WTC11 (cell line): ENCODE measurements at regions not wholly inside any gene's neighbourhood (a gene's known extent, or its start where the extent isn't known, plus 50 kb on each side); places are given as distances from the start of the nearest gene placed in this dataset.

Experiments used
- ATAC-seq: fragments of 200-7000 bp; cut with Tn5 transposase; 2 replicates; pipeline ENCODE4 v1.10.0; 2021; ENCODE audit warnings: mild to moderate bottlenecking, moderate library complexity
- CTCF ChIA-PET: fragments of 300-600 bp; sonication (Branson Sonifier 250); formaldehyde crosslinking; loops from one replicate; lab custom pipeline; 2021; ENCODE audit warnings: antibody characterized with exemption; lab: Charles Lee
- POLR2A ChIA-PET: fragments of 350-600 bp; sonication (Branson Sonifier 250); formaldehyde crosslinking; loops from one replicate; lab custom pipeline; 2021; ENCODE audit warnings: antibody characterized with exemption; lab: Charles Lee
- DNase-seq: peaks from one replicate; pipeline ENCODE4 v3.0.0; 2021; ENCODE audit warnings: low spot score
- H3K27ac Mint-ChIP-seq: 2 replicates; pipeline ENCODE4 v1.8.0; 2021; ENCODE audit warnings: mixed read lengths
- H3K27me3 Mint-ChIP-seq: 2 replicates; pipeline ENCODE4 v1.8.0; 2021; ENCODE audit warnings: low read depth, mild to moderate bottlenecking, moderate library complexity, mixed read lengths
- H3K36me3 Mint-ChIP-seq: 2 replicates; pipeline ENCODE4 v1.8.0; 2021; ENCODE audit warnings: mixed read lengths
- H3K4me1 Mint-ChIP-seq: 2 replicates; pipeline ENCODE4 v1.8.0; 2022; ENCODE audit warnings: mixed read lengths
- H3K4me3 Mint-ChIP-seq: 2 replicates; pipeline ENCODE4 v1.8.0; 2021; ENCODE audit warnings: mild to moderate bottlenecking, moderate library complexity, mixed read lengths
- H3K9me3 Mint-ChIP-seq: 2 replicates; pipeline ENCODE4 v1.8.0; 2021; ENCODE audit warnings: mixed read lengths
- ARID4B ChIP-seq: sonication (generic); formaldehyde crosslinking; IDR thresholded peaks from 2 replicates; pipeline ENCODE4 v1.8.0; 2023; ENCODE audit warnings: missing genetic modification reagents, mild to moderate bottlenecking, borderline replicate concordance
- ATF6 ChIP-seq: sonication (generic); formaldehyde crosslinking; IDR thresholded peaks from 2 replicates; pipeline ENCODE4 v1.8.1; 2023; ENCODE audit warnings: mild to moderate bottlenecking, missing genetic modification reagents
- ESRRA ChIP-seq: sonication (generic); formaldehyde crosslinking; IDR thresholded peaks from 2 replicates; pipeline ENCODE4 v1.8.1; 2022; ENCODE audit warnings: mild to moderate bottlenecking, missing genetic modification reagents, borderline replicate concordance
- FOXJ3 ChIP-seq: sonication (generic); formaldehyde crosslinking; IDR thresholded peaks from 2 replicates; pipeline ENCODE4 v1.9.0; 2021; ENCODE audit warnings: missing genetic modification reagents, mild to moderate bottlenecking, borderline replicate concordance
- GRHL2 ChIP-seq: fragments of 250-450 bp; sonication (Bioruptor Pico); IDR thresholded peaks from 2 replicates; pipeline ENCODE4 v1.8.0; 2022; ENCODE audit warnings: mild to moderate bottlenecking, moderate library complexity; ENCODE audit not compliant: insufficient replicate concordance, severe bottlenecking
- HMGA2 ChIP-seq: fragments of 250-450 bp; sonication (Bioruptor Pico); IDR thresholded peaks from 2 replicates; pipeline ENCODE4 v1.4.0; 2021; ENCODE audit warnings: mild to moderate bottlenecking, moderate library complexity
- HMGXB4 ChIP-seq: sonication (generic); formaldehyde crosslinking; IDR thresholded peaks from 2 replicates; pipeline ENCODE4 v1.8.1; 2023; ENCODE audit warnings: mild to moderate bottlenecking, moderate library complexity, missing genetic modification reagents
- MLX ChIP-seq: sonication (generic); formaldehyde crosslinking; IDR thresholded peaks from 2 replicates; pipeline ENCODE4 v1.8.1; 2023; ENCODE audit warnings: mild to moderate bottlenecking, missing genetic modification reagents, moderate library complexity
- MXD4 ChIP-seq: fragments of 250-450 bp; sonication (Bioruptor Pico); IDR thresholded peaks from 2 replicates; pipeline ENCODE4 v1.8.0; 2021; ENCODE audit warnings: mild to moderate bottlenecking, moderate library complexity, borderline replicate concordance
- NFATC4 ChIP-seq: fragments of 250-450 bp; sonication (Bioruptor Pico); IDR thresholded peaks from 2 replicates; pipeline ENCODE4 v1.9.0; 2021; ENCODE audit warnings: mild to moderate bottlenecking
- NFYB ChIP-seq: sonication (generic); formaldehyde crosslinking; conservative IDR thresholded peaks from 2 replicates; pipeline ENCODE4 v1.8.0; 2022; ENCODE audit warnings: low read depth, missing genetic modification reagents
- NR3C1 ChIP-seq: sonication (generic); formaldehyde crosslinking; conservative IDR thresholded peaks from 2 replicates; pipeline ENCODE4 v1.8.1; 2023; ENCODE audit warnings: low read depth, mild to moderate bottlenecking, missing genetic modification reagents
- PRRX2 ChIP-seq: fragments of 250-450 bp; sonication (Bioruptor Pico); IDR thresholded peaks from 2 replicates; pipeline ENCODE4 v1.8.0; 2021; ENCODE audit warnings: mild to moderate bottlenecking
- RELA ChIP-seq: sonication (generic); formaldehyde crosslinking; IDR thresholded peaks from 2 replicates; pipeline ENCODE4 v1.8.1; 2022; ENCODE audit warnings: missing genetic modification reagents, mild to moderate bottlenecking, borderline replicate concordance
- TCF7 ChIP-seq: sonication (generic); formaldehyde crosslinking; IDR thresholded peaks from 2 replicates; pipeline ENCODE4 v1.8.0; 2022; ENCODE audit warnings: mild to moderate bottlenecking, low read depth, missing genetic modification reagents, moderate library complexity
- TP53 ChIP-seq: sonication (generic); formaldehyde crosslinking; IDR thresholded peaks from 2 replicates; pipeline ENCODE4 v1.8.1; 2023; ENCODE audit warnings: mild to moderate bottlenecking, missing genetic modification reagents
- ZMAT4 ChIP-seq: fragments of 250-450 bp; sonication (Bioruptor Pico); IDR thresholded peaks from 2 replicates; pipeline ENCODE4 v1.9.0; 2021; ENCODE audit warnings: mild to moderate bottlenecking
- ZNF121 ChIP-seq: sonication (generic); formaldehyde crosslinking; IDR thresholded peaks from 2 replicates; pipeline ENCODE4 v1.8.0; 2023; ENCODE audit warnings: missing genetic modification reagents
- ZNF138 ChIP-seq: sonication (generic); formaldehyde crosslinking; conservative IDR thresholded peaks from 2 replicates; pipeline ENCODE4 v1.8.1; 2022; ENCODE audit warnings: mild to moderate bottlenecking, moderate library complexity, missing genetic modification reagents
- ZNF317 ChIP-seq: sonication (generic); formaldehyde crosslinking; IDR thresholded peaks from 2 replicates; pipeline ENCODE4 v1.8.1; 2023; ENCODE audit warnings: low read depth, mild to moderate bottlenecking, moderate library complexity, missing genetic modification reagents, borderline replicate concordance
- ZNF512 ChIP-seq: sonication (generic); formaldehyde crosslinking; IDR thresholded peaks from 2 replicates; pipeline ENCODE4 v1.8.1; 2022; ENCODE audit warnings: missing genetic modification reagents, borderline replicate concordance
- ZNF671 ChIP-seq: fragments of 250-450 bp; sonication (Bioruptor Pico); IDR thresholded peaks from 2 replicates; pipeline ENCODE4 v1.8.0; 2021; ENCODE audit warnings: mild to moderate bottlenecking

- no peak for TF ChIP-seq ZMAT4
- no peak for TF ChIP-seq TCF7 (CRISPR knock-in tag)
- no peak for TF ChIP-seq ZNF317
- TF ChIP-seq ZNF671 (CRISPR knock-in tag), result no peak
Observed at GRCh38 chr21:16872616-16873015, 640.2 kb upstream of the CXADR start (continued).

- ATAC-seq (no peak), DNase-seq (no peak)
- Mint-ChIP-seq H3K4me3 (no peak overlapping the region), H3K27ac (no peak overlapping the region), H3K4me1 (peaks cover 8% of the 10 kb centered on the region), H3K36me3 (no peaks in the 10 kb centered on the region), H3K27me3 (no peaks in the 10 kb centered on the region), H3K9me3 (no peaks in the 10 kb centered on the region)
- no peak for TF ChIP-seq FOXJ3 (CRISPR knock-in tag)
- TF ChIP-seq GRHL2, result no peak
- TF ChIP-seq ZNF138 (CRISPR knock-in tag), result no peak
- TF ChIP-seq ESRRA (CRISPR knock-in tag), result no peak
- TF ChIP-seq NR3C1 (CRISPR knock-in tag), result no peak
- TF ChIP-seq MXD4 (CRISPR knock-in tag), result no peak
- TF ChIP-seq RELA (CRISPR knock-in tag), result no peak
- TF ChIP-seq MLX (CRISPR knock-in tag), result no peak
- no peak for TF ChIP-seq PRRX2
- CTCF ChIA-PET, result no interaction called here
- POLR2A ChIA-PET, result interaction anchor here (1.0 kb wide), 1 partner anchor 12 kb away, joined by 4 read pairs; no protein-coding TSS in a partner anchor
Observed at GRCh38 chr21:16873176-16873575, 639.7 kb upstream of the CXADR start.

GRCh38 chr21:16873596-16873995 lies 639.2 kb upstream of the CXADR start:
- DNase-seq (no peak), ATAC-seq (no peak)
- no peaks in the 10 kb centered on the region for H3K36me3 Mint-ChIP-seq
- no peak overlapping the region for H3K4me3 Mint-ChIP-seq
- H3K4me1 Mint-ChIP-seq, result peaks cover 8% of the 10 kb centered on the region
- no peaks in the 10 kb centered on the region for H3K9me3 Mint-ChIP-seq
- POLR2A ChIA-PET, result interaction anchor here (1.0 kb wide), 1 partner anchor 12 kb away, joined by 4 read pairs; no protein-coding TSS in a partner anchor
- H3K27ac Mint-ChIP-seq, result no peak overlapping the region
- no peaks in the 10 kb centered on the region for H3K27me3 Mint-ChIP-seq
- TF ChIP-seq ARID4B (no peak), NFYB (CRISPR knock-in tag) (no peak)
- CTCF ChIA-PET, result no interaction called here

- ATAC-seq, result no peak
- no peak for TF ChIP-seq NFATC4 (CRISPR knock-in tag)
- no peak for TF ChIP-seq HMGA2 (CRISPR knock-in tag)
- TF ChIP-seq HMGXB4, result no peak
- no peak for TF ChIP-seq TP53
- TF ChIP-seq ZNF512, result no peak
- TF ChIP-seq ZNF121, result no peak
- TF ChIP-seq ATF6, result no peak
Observed at GRCh38 chr21:16879479-16879878, 633.4 kb upstream of the CXADR start.

More at GRCh38 chr21:16879479-16879878, 633.4 kb upstream of the CXADR start:
- no peaks in the 10 kb centered on the region for H3K27me3 Mint-ChIP-seq
- H3K4me1 Mint-ChIP-seq, result peaks cover 18% of the 10 kb centered on the region
- ChIA-PET CTCF (no interaction called here), POLR2A (no interaction called here)
- no peak for DNase-seq
- peaks cover 2% of the 10 kb centered on the region for H3K36me3 Mint-ChIP-seq
- no peak overlapping the region for H3K4me3 Mint-ChIP-seq
- H3K27ac Mint-ChIP-seq, result no peak overlapping the region
- H3K9me3 Mint-ChIP-seq, result peaks cover 21% of the 10 kb centered on the region
